Activated CD8-positive, alpha-beta memory T cell treated with anti-CD3 and anti-CD28 coated beads for 36 hours (primary cell): ENCODE measurements at regions not wholly inside any gene's neighbourhood (a gene's known extent, or its start where the extent isn't known, plus 50 kb on each side); places are given as distances from the start of the nearest gene placed in this dataset.

ENCODE experiments used
- CTCF ChIA-PET: fragments of 350-600 bp; sonication (Branson Sonifier 250); formaldehyde crosslinking; loops from one replicate; lab custom pipeline; 2021; ENCODE audit warnings: antibody characterized with exemption; lab: Charles Lee
- POLR2A ChIA-PET: fragments of 350-600 bp; sonication (Branson Sonifier 250); formaldehyde crosslinking; loops from one replicate; lab custom pipeline; 2021; ENCODE audit warnings: antibody characterized with exemption; lab: Charles Lee

DNA sequence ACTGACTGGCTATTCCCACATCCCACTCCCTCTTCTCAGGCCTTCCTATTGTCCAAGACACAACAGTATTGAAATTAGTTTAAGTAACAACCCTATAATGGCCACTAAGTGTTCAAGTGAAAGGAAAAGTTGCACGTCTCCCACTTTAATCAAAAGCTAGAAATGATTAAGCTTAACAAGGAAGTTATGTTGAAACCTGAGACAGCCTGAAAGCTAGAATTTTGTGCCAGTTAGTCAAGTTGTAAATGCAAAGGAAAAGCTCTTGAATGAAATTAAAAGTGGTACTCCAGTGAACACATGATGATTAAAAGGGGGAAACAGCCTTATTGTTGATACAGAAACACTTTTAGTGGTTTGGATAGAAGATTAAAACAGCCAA is 332.7 kb downstream of the CASP12 start:
- ChIA-PET CTCF (no interaction called here), POLR2A (no interaction called here)

DNA sequence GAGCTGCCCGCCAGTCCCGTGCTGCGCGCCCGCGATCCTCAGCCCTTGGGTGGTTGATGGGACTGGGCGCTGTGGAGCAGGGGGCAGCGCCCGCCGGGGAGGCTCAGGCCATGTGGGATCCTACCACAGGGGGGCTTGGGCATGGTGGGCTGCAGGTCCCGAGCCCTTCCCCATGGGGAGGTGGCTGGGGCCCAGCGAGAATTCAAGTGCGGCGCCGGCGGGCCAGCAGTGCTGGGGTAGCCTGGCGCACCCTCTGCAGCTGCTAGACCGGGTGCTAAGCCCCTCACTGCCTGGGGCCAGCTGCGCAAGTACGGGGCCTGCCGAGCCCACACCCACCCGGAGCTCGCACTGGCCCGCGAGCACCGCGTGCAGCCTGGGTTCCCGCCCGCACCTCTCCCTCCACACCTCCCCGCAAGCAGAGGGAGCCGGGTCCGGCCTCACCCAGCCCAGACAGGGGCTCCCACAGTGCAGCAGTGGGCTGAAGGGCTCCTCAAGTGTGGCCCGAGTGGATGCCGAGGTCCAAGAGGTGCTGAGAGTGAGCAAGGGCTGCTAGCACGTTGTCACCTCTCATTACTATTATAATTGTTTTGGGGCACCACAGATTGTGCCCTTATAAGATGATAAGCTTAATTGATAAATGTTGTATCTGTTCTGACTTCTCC is 333.2 kb downstream of the CASP12 start:
- ChIA-PET CTCF (no interaction called here), POLR2A (no interaction called here)

DNA sequence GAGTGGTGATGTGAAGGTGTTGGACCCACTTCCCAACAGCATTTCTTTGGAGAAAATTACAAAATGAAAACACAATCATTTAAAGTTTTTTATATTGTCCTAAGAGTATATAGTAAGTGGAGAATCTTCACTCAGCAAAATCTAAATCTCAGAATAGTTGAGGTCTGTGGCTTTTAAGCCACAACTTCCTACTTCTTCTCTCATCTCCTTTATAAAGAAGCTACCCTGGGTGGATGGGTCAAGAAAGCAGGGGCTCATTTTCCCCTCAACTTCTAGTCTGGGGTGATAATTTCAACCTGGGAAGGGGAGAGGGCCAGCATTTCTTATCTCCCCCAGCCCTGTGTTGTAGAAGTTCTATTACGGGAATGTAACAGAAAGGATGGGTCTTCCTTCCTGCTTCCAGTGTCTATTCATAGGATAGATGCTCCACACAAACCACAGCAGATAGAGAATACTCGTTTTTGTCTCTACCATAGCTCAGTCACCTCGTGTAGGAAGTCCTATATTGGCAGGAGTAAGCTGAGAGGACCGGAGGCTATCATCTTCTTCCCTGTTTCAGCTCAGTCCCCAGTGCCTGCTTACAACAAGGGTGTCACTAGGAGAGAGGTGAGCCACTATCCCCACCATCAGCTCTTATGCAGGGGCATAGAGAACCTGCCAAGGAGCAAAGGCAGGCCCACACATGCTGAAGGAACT is 341.5 kb downstream of the CASP12 start:
- ChIA-PET CTCF (no interaction called here), POLR2A (no interaction called here)

GRCh38 chr11:104549019-104549418 is 349.2 kb downstream of the CASP12 start:
- CTCF ChIA-PET = no interaction called here

DNA sequence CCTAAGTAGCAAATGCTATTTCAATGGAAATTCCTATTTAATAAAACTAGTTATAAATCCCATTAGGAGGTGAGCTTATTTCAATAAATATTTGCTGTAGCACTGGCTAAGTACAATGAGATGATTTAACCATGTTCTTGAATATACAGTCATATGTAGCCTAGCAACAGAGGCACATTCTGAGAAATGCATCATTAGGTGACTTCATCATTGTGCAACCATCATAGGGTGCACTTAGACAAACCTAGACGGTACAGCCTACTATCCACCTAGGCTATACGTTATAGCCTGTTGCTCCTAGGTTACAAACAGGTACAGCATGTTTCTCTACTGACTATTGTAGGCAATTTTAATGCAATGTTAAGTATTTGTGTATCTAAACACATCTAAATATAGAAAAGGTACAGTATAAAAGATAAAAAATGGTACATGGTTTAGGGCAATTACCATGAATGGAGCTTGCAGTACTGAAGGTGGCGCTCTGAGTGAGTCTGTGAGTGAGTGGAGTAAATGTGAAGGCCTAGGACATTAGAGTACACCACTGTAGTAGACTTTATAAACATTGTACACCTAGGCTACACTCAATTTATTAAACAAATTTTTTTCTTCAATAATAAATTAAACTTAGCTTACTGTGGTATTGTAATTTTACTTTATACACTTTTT is 350.1 kb downstream of the CASP12 start:
- ChIA-PET POLR2A (no interaction called here), CTCF (no interaction called here)

More at GRCh38 chr11:104549019-104549418, 349.2 kb downstream of the CASP12 start:
- POLR2A ChIA-PET = no interaction called here

DNA sequence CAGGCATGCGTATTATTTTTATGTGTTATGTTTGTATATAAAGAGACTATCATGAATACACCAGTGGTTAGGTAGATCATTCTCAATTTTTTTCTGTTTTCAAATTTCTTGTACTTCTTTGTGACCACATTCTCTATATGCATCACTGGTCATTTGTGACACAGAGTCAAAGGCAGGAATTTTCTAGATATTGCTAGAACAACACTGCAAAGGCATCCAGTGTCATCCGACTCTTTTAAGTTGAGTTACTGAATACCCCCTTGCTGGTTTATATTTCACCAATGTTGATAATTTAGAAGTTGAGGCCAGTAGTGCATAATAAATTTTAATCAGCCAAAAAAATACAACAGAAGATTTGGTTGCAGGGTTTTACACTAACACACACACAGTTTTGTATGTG is 351.8 kb downstream of the CASP12 start:
- ChIA-PET CTCF (no interaction called here), POLR2A (no interaction called here)

- POLR2A ChIA-PET = no interaction called here
- CTCF ChIA-PET = no interaction called here
Measured at GRCh38 chr11:104541701-104542100, 356.6 kb downstream of the CASP12 start.

- ChIA-PET CTCF (no interaction called here), POLR2A (no interaction called here)
Measured at GRCh38 chr11:104538313-104538712, 359.9 kb downstream of the CASP12 start.

DNA sequence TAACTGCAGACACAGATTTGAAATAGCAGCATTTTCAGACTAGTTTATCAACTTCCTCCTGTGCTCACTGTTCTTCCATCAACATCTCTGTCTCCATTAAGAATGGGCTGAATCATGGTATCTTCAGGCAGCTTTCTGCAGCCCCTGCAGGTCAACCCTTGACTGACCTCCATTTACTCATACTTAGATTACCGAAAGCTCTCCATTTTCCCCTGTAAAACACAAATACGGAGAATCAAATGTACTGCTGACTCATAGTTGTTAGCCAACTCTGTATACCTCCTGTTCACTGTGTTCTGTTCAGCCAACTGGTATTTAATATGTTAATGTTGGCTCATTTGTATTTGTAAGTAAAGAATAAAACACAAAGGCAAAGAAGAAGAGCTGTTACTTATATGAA is 364.0 kb downstream of the CASP12 start:
- ChIA-PET CTCF (no interaction called here), POLR2A (no interaction called here)

DNA sequence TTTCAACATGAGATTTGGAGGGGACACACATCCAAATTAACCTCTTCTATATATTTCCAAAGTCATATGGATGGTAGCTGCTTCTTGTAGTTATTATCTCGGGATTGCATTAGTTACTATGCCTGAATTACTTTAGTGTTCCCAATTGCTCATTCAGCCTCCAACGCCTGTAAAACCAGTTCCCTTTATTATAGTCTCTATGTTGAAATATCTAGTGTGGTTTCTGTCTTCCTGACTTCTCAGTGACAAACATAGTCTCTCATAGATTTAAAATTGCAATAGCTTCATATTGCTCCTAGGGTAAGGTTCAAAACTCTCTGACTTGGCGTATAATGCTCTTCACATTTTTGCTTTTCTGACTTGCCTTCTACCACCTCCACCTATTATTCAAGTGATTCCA is 366.4 kb downstream of the CASP12 start:
- CTCF ChIA-PET = no interaction called here
- POLR2A ChIA-PET = no interaction called here

GRCh38 chr11:104531075-104531474 is 367.1 kb upstream of the PDGFD start:
- ChIA-PET CTCF (no interaction called here), POLR2A (no interaction called here)

DNA sequence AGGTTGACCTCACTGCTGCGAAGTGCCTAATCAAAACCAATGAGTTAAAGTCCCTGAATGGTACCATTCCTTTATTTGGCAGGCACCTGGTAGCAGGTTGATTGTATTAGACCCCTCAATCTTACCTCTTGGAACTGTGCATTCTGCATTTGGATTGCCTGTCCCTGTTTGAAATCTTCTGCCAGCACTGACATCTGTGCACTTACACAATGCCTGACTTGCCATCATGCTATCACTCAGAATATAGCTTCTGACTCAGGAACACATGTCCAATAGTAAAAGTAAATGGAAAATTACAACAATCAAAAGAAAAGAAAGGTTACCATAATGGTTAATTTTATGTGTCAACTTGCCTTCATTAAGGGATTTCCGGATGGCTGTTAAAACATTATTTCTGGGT is 366.0 kb upstream of the PDGFD start:
- ChIA-PET CTCF (no interaction called here), POLR2A (no interaction called here)

DNA sequence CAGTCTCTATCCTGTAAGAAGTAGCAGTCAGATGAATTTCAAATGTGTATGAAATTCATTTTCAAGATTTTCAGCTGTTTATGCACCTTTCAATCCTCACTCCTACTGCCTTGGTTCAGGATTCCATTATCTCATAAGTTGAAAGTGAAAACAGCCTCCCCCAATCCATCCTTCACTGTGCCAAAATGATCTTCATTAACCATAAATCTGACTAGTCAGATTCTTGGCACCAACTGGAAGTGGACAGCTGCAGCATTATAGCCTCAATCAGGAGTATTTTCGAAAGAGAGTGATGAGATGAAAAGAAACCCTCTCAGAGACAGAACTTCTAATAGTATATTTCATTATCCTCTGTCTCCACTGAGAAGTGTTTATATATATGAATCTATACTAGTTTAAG is 365.3 kb upstream of the PDGFD start:
- ChIA-PET POLR2A (no interaction called here), CTCF (no interaction called here)

- ChIA-PET CTCF (no interaction called here), POLR2A (no interaction called here)
Measured at GRCh38 chr11:104526006-104526405, 362.1 kb upstream of the PDGFD start.

DNA sequence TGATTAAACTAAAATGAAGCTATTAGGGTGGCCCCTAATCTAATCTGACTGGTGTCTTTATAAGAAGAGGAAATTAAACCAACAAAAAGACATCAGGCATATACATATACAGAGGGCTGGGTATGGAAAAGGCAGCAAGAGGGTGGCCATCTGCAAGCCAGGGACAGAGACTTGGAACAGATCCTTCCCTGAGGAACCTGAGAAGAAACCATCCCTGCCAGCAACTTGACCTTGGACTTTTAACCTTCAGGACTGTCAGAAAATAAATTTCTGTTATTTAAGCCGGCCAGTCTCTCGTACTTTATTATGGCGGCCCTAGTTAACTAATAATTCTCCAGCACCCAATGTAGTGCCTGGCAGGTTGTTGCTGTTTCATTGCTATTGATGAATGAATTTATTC is 361.5 kb upstream of the PDGFD start:
- ChIA-PET POLR2A (no interaction called here), CTCF (no interaction called here)

DNA sequence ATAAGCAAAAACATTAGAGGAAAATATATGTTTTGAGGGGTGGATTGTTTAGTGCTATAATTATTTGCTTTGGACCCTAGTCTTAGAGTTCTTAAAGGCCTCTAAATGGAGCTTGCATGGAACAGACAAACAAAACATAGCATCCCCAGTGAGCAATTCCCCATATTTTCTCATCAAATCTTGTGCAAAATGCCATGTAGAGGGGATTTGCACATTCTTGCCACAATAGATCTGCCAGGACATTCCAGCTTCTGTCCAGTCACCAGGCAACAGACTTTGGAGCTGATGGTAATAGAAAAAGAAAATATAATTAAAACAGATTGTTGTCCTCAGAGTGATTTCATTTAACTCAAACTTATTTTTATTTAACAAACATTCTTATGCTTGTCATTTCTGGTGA is 360.3 kb upstream of the PDGFD start:
- CTCF ChIA-PET = no interaction called here
- POLR2A ChIA-PET = no interaction called here

- ChIA-PET POLR2A (no interaction called here), CTCF (no interaction called here)
Measured at GRCh38 chr11:104523611-104524010, 359.7 kb upstream of the PDGFD start.

DNA sequence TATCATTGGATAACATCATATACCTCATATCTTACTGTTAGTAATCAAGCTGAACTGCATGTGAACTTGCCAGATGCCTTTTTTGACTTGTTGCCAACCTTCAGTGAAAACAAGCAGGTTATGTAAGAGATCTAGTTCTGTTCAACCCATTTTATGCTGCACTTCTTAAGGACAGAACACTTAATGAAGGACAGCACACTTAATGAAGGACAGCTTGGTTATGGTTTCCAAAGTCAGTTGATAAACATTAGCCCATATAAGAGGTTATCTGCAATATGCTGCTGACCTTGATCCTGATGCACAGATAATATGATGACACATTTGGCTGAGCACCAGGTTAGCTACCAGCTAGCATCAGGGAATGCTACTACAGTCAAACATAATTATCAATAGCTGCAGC is 358.7 kb upstream of the PDGFD start:
- POLR2A ChIA-PET = no interaction called here
- CTCF ChIA-PET = no interaction called here

- ChIA-PET CTCF (no interaction called here), POLR2A (no interaction called here)
Measured at GRCh38 chr11:104522123-104522522, 358.2 kb upstream of the PDGFD start.

DNA sequence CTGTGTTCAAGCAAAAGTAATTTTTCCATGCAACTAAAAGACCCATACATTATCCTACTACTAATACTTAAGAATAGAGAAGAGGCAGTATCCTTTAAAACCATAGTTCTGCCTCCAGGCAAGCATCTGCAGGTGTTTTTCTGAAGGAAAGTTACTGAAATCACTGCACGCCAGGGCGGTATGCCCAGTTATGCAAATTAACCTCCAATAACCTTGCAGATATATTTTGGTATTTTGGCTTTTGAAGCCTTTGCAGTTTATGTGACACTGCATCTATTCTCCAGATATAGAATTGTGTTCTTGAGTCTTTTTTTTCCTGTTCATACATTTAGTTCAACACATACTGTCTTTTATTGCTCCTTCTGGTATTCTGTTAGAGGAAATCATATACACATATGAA is 346.2 kb upstream of the PDGFD start:
- ChIA-PET POLR2A (no interaction called here), CTCF (no interaction called here)

- CTCF ChIA-PET = no interaction called here
- POLR2A ChIA-PET = no interaction called here
Measured at GRCh38 chr11:104490182-104490581, 326.2 kb upstream of the PDGFD start.
